AG08396 (cell line): ENCODE measurements at regions not wholly inside any gene's neighbourhood (a gene's known extent, or its start where the extent isn't known, plus 50 kb on each side); places are given as distances from the start of the nearest gene placed in this dataset.

Source experiments
- DNase-seq: peaks from one replicate; pipeline ENCODE4 v3.0.0; 2012; ENCODE audit warnings: low spot score, mixed read lengths

DNA sequence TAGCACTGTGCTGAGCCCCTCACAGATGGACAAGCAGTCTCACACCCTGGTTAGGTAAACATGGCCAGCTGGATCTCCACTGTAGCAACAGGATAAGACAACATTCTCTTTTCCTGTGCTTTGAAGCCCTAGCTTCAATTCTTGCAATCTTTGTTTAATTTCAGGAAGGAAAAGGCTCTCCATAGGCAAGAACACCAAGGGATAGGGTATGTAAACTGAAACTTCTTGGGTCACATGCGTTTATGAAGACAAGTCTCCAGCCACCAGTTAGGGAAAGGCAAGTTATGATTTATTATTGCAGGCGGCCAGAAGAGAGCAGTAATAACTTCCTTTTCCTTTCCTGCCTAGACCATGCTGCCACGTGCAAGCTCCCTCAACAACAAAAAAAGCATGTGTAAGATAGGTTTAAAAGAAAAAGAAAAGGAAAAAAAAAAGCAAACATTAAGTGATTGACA, 50.1 kb upstream of the POU5F2 start:
- no peak for DNase-seq
